GM23338 (cell line): ENCODE measurements at regions not wholly inside any gene's neighbourhood (a gene's known extent, or its start where the extent isn't known, plus 50 kb on each side); places are given as distances from the start of the nearest gene placed in this dataset.

Source experiments
- CREB1 ChIP-seq: fragments of 250-450 bp; sonication (Bioruptor Pico); IDR thresholded peaks from 2 replicates; pipeline ENCODE4 v1.5.0; 2020; ENCODE audit warnings: low read depth, mild to moderate bottlenecking, moderate library complexity
- EZH2 ChIP-seq: fragments of 200-600 bp; sonication (generic); IDR thresholded peaks from one replicate; pipeline ENCODE4 v1.8.0; 2017; ENCODE audit warnings: antibody characterized with exemption, mild to moderate bottlenecking, low read depth; ENCODE audit not compliant: unreplicated experiment
- EZH2phosphoT487 ChIP-seq: fragments of 200-600 bp; sonication (generic); IDR thresholded peaks from one replicate; pipeline ENCODE4 v1.8.1; 2018; ENCODE audit warnings: antibody characterized with exemption; ENCODE audit not compliant: unreplicated experiment
- POLR2AphosphoS5 ChIP-seq: IDR thresholded peaks from 2 replicates; pipeline ENCODE4 v1.6.1; 2016; ENCODE audit warnings: antibody characterized with exemption, low read depth
- TF ChIP-seq, protein P1 (sequence below), 2 experiments: fragments of 200-600 bp in 1 of 2; sonication (generic) in 1 of 2; conservative IDR thresholded peaks; 2 replicates each; pipeline versions ENCODE4 v1.5.1 to v1.6.1; 2016 to 2017; ENCODE audit warnings: antibody characterized with exemption in 2 of 2, low read depth in 2 of 2, mild to moderate bottlenecking in 2 of 2, moderate library complexity in 1 of 2
- TF ChIP-seq, protein P2 (sequence below): IDR thresholded peaks from 2 replicates; pipeline ENCODE4 v1.6.1; 2016; ENCODE audit warnings: antibody characterized with exemption
- TF ChIP-seq, protein P3 (sequence below): IDR thresholded peaks from one replicate; pipeline ENCODE4 v1.6.1; 2018; ENCODE audit warnings: antibody characterized with exemption; ENCODE audit not compliant: unreplicated experiment

DNA sequence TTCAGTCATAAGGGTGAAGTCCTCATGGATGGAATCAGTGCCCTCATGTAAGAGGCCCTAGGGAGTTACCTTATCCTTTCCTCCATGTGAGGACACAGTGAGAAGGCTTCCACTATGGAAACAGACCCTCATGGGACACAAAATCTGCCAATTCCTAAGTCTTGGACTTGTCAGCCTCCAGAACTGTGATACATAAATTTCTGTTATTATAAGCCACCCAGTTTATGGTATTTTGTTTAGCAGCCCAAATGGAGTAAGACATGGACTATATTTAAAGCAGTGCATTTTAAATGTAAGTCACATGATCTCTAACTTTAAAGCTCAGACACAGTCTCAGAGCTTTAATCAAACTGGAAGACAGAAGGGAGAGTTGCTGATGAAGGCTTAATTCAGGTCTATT, 619.8 kb upstream of the CHORDC1 start:
- TF ChIP-seq, protein P1, sequence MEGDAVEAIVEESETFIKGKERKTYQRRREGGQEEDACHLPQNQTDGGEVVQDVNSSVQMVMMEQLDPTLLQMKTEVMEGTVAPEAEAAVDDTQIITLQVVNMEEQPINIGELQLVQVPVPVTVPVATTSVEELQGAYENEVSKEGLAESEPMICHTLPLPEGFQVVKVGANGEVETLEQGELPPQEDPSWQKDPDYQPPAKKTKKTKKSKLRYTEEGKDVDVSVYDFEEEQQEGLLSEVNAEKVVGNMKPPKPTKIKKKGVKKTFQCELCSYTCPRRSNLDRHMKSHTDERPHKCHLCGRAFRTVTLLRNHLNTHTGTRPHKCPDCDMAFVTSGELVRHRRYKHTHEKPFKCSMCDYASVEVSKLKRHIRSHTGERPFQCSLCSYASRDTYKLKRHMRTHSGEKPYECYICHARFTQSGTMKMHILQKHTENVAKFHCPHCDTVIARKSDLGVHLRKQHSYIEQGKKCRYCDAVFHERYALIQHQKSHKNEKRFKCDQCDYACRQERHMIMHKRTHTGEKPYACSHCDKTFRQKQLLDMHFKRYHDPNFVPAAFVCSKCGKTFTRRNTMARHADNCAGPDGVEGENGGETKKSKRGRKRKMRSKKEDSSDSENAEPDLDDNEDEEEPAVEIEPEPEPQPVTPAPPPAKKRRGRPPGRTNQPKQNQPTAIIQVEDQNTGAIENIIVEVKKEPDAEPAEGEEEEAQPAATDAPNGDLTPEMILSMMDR (conservative IDR thresholded peaks at IDR 0.05; ENCODE audit: low read depth in 2 of 2), result no peak
- TF ChIP-seq CREB1 (CRISPR knock-in tag) (no peak), POLR2AphosphoS5 (no peak), EZH2phosphoT487 (no peak), EZH2 (no peak)
- TF ChIP-seq, protein P2, sequence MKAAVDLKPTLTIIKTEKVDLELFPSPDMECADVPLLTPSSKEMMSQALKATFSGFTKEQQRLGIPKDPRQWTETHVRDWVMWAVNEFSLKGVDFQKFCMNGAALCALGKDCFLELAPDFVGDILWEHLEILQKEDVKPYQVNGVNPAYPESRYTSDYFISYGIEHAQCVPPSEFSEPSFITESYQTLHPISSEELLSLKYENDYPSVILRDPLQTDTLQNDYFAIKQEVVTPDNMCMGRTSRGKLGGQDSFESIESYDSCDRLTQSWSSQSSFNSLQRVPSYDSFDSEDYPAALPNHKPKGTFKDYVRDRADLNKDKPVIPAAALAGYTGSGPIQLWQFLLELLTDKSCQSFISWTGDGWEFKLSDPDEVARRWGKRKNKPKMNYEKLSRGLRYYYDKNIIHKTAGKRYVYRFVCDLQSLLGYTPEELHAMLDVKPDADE, result no peak
- TF ChIP-seq, protein P3, sequence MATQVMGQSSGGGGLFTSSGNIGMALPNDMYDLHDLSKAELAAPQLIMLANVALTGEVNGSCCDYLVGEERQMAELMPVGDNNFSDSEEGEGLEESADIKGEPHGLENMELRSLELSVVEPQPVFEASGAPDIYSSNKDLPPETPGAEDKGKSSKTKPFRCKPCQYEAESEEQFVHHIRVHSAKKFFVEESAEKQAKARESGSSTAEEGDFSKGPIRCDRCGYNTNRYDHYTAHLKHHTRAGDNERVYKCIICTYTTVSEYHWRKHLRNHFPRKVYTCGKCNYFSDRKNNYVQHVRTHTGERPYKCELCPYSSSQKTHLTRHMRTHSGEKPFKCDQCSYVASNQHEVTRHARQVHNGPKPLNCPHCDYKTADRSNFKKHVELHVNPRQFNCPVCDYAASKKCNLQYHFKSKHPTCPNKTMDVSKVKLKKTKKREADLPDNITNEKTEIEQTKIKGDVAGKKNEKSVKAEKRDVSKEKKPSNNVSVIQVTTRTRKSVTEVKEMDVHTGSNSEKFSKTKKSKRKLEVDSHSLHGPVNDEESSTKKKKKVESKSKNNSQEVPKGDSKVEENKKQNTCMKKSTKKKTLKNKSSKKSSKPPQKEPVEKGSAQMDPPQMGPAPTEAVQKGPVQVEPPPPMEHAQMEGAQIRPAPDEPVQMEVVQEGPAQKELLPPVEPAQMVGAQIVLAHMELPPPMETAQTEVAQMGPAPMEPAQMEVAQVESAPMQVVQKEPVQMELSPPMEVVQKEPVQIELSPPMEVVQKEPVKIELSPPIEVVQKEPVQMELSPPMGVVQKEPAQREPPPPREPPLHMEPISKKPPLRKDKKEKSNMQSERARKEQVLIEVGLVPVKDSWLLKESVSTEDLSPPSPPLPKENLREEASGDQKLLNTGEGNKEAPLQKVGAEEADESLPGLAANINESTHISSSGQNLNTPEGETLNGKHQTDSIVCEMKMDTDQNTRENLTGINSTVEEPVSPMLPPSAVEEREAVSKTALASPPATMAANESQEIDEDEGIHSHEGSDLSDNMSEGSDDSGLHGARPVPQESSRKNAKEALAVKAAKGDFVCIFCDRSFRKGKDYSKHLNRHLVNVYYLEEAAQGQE, result no peak
